Chondrocyte (in vitro differentiated cells): ENCODE measurements at regions not wholly inside any gene's neighbourhood (a gene's known extent, or its start where the extent isn't known, plus 50 kb on each side); places are given as distances from the start of the nearest gene placed in this dataset.

Source experiments
- DNase-seq: peaks from one replicate; pipeline ENCODE4 v3.0.0; 2021; ENCODE audit warnings: mixed read lengths, low spot score
- H3K27ac Mint-ChIP-seq: one replicate; pipeline ENCODE4 v1.8.0; 2021; ENCODE audit warnings: mild to moderate bottlenecking, moderate library complexity, mixed read lengths; ENCODE audit not compliant: unreplicated experiment
- H3K27me3 Mint-ChIP-seq: 2 replicates; pipeline ENCODE4 v1.8.0; 2021; ENCODE audit warnings: low read depth, mixed read lengths
- H3K36me3 Mint-ChIP-seq: 2 replicates; pipeline ENCODE4 v1.8.0; 2021; ENCODE audit warnings: low read depth, mixed read lengths
- H3K4me1 Mint-ChIP-seq: 2 replicates; pipeline ENCODE4 v1.8.0; 2021; ENCODE audit warnings: low read depth, mild to moderate bottlenecking, mixed read lengths
- H3K4me3 Mint-ChIP-seq: one replicate; pipeline ENCODE4 v1.8.0; 2021; ENCODE audit warnings: mild to moderate bottlenecking, moderate library complexity, mixed read lengths; ENCODE audit not compliant: unreplicated experiment
- H3K9me3 Mint-ChIP-seq: 2 replicates; pipeline ENCODE4 v1.8.0; 2021; ENCODE audit warnings: low read depth, mixed read lengths
- TF ChIP-seq, protein P1 (sequence below): fragments of 200-600 bp; sonication (generic); IDR thresholded peaks from 2 replicates; pipeline ENCODE4 v1.5.0; 2021; ENCODE audit warnings: antibody characterized with exemption, mild to moderate bottlenecking, moderate library complexity

DNA sequence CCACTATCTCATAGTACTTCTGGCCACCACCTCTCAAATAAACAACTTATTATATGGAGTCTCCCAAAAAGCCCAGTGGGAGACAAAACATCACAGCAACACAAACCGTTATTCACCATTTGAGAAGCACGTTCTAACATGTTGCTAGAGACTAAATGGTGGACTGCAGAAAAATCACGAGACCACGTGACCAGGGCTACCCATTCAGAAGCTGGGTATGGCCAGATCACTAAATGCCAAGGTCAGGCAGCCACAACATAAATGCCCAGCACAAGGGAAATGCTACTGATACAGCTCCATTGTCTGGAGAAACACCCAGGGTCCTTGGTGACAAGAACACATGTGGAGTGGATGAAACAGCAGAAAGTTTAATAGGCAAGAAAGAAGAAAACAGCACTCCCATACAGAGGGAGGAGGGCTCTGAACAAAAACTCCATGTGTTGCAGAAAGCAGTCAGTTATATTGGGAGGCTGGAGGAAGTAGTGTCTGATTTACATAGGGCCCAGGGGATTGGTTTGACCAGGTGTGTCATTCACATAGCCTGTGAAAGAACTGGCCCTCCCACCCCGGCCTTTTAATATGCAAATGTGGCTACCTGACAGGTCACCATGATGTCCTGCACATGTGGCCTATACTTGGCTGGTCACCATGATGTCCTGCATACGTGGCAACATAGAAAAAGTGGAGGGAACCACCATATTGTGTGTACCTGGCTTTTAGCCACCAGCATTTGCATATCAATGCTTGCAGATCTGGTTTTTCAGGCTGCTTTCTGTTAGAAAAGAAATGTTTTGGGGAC is 97.2 kb downstream of the TRIM36 start:
- TF ChIP-seq, protein P1, sequence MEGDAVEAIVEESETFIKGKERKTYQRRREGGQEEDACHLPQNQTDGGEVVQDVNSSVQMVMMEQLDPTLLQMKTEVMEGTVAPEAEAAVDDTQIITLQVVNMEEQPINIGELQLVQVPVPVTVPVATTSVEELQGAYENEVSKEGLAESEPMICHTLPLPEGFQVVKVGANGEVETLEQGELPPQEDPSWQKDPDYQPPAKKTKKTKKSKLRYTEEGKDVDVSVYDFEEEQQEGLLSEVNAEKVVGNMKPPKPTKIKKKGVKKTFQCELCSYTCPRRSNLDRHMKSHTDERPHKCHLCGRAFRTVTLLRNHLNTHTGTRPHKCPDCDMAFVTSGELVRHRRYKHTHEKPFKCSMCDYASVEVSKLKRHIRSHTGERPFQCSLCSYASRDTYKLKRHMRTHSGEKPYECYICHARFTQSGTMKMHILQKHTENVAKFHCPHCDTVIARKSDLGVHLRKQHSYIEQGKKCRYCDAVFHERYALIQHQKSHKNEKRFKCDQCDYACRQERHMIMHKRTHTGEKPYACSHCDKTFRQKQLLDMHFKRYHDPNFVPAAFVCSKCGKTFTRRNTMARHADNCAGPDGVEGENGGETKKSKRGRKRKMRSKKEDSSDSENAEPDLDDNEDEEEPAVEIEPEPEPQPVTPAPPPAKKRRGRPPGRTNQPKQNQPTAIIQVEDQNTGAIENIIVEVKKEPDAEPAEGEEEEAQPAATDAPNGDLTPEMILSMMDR = no peak
- no peaks in the 10 kb centered on the region for H3K4me1 Mint-ChIP-seq
- H3K27me3 Mint-ChIP-seq = peaks cover 34% of the 10 kb centered on the region
- H3K9me3 Mint-ChIP-seq = no peaks in the 10 kb centered on the region
- H3K36me3 Mint-ChIP-seq = no peaks in the 10 kb centered on the region
- H3K27ac Mint-ChIP-seq = no peak overlapping the region
- no peak overlapping the region for H3K4me3 Mint-ChIP-seq
- DNase-seq = no peak

DNA sequence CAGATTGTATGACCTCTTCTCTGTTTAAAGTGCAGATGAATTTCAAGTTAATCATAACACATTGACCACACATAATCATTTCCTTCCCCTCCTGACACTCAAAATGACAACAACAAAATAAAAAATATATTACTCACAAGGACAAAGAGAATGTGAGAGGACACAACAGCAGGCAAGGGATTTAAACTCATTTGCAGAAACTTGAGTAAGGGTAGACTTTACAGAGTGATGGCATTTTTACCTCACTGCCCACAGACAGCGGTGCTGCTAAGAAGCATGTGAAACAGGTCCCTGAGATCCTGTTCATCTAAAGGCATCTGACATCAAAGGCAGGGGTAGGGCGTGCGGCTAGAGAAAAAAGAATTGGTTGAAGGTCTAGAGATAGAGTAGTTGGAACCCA is 99.0 kb downstream of the TRIM36 start:
- no peaks in the 10 kb centered on the region for H3K4me1 Mint-ChIP-seq

DNA sequence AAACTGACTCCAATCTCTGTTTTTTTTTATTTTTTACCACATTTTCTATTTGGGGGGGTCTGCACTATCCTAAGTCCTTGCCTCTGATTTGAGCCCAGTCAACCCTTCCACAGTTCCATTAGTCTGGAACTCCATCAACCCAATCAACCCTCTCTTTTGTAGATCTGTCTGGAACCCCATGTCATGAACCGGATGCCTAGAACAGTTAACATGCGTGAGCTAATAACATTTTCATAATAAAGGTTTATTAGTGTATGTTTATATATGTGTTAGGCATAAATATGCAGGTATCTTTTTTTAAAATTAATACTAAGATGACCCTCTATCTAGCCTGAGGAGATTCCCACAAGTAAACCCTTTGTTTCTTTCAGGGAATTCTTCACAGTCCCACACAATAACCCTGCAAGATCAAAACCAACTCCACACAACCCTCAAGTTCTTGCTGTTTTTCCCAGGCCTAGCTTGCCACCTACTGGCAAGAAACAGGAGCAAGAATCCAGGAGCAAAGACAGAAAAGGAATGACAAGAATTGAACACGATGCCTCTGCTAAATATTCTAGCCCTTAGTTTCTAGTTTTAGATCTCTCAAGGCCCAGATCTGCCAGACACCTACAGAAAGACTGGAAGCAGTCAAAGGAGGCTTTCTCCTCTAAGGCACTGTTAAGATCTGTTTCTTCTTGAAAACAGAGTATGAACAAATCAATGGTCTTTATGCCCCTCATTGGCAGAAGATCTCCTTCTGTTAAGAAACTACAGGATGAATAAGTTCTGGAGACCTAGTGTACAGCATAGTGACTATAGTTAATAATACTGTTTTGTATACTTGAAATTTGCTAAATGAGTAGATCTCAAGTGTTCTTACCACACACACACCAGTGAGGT is 100.4 kb downstream of the TRIM36 start:
- Mint-ChIP-seq H3K4me1 (no peaks in the 10 kb centered on the region), H3K4me3 (no peak overlapping the region), H3K27ac (no peak overlapping the region), H3K36me3 (no peaks in the 10 kb centered on the region), H3K27me3 (peaks cover 43% of the 10 kb centered on the region), H3K9me3 (no peaks in the 10 kb centered on the region)
- DNase-seq = no peak
- TF ChIP-seq, protein P1 = peak; percentile 83

More for the DNA sequence above, 99.0 kb downstream of the TRIM36 start:
- no peak overlapping the region for H3K27ac Mint-ChIP-seq
- H3K4me3 Mint-ChIP-seq = no peak overlapping the region
- no peak for DNase-seq
- peaks cover 42% of the 10 kb centered on the region for H3K27me3 Mint-ChIP-seq
- no peaks in the 10 kb centered on the region for H3K36me3 Mint-ChIP-seq
- no peaks in the 10 kb centered on the region for H3K9me3 Mint-ChIP-seq
- TF ChIP-seq, protein P1 = no peak

DNA sequence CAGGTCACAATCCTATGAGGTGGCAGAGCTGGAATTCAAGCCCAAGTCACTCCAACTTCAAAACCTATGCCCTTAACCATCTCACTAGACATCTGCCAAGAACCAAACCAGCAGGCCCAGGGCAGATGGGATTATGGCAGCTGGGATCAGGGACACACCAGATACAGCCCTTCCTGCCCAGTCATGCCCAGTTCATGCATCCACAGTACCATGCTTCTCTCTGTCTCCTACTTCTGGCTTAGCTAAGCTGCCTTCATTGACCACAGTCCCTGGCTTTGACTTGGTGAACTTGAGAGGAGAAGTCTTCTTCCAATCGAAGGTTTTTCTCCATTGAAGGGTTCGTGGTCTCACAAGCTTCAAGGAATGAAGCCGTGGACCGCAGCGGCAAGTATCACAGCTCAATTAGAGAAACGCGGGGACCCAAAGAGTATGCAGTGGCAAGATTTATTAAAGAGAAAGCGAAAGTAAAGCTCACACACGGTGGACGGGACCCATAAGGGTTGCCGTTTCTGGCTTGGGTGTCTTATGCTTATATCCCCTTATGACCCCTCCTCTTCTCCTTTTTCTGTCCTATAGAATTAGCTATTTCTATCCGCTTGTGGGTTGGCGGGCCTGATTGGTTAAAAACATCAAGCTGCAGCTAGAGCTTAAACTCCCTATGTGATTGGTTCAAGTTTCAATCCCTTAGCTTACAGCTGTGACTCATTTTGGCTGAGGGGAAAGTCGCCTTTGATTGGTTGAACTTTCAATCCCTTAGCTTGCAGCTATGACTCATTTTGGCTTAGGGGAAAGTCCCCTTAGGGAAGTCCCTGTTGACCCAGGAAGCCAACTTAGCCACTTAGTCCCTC is 101.2 kb downstream of the TRIM36 start:
- no peaks in the 10 kb centered on the region for H3K9me3 Mint-ChIP-seq
- H3K27ac Mint-ChIP-seq = no peak overlapping the region
- H3K4me3 Mint-ChIP-seq = no peak overlapping the region
- H3K27me3 Mint-ChIP-seq = peaks cover 37% of the 10 kb centered on the region
- no peak for DNase-seq
- TF ChIP-seq, protein P1 = no peak
- no peaks in the 10 kb centered on the region for H3K36me3 Mint-ChIP-seq
- H3K4me1 Mint-ChIP-seq = no peaks in the 10 kb centered on the region

DNA sequence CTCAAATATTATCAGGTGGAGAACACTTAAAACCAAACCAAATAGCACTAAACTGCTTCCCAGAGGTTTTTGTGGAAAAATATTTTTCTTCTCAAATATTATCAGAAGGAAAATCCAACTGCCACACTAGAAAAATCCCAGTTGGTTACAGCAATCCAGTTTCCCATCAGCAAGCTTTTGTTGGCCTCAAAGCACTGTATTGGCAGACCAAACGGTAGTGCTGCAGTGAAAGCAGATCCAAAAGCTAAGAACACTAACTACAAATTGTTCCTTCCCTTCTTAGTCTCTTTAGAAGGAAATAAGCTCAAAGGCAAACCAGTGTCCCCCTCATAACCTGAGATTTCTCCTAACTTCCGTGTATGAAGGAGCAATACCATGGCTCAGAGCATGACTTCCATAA is 105.3 kb downstream of the TRIM36 start:
- no peak for DNase-seq
- no peaks in the 10 kb centered on the region for H3K4me1 Mint-ChIP-seq
- peaks cover 16% of the 10 kb centered on the region for H3K27me3 Mint-ChIP-seq
- no peak overlapping the region for H3K27ac Mint-ChIP-seq
- H3K36me3 Mint-ChIP-seq = no peaks in the 10 kb centered on the region
- no peak overlapping the region for H3K4me3 Mint-ChIP-seq
- no peaks in the 10 kb centered on the region for H3K9me3 Mint-ChIP-seq
- TF ChIP-seq, protein P1 = no peak
